ENCODE measurements at regions not wholly inside any gene's neighbourhood (a gene's known extent, or its start where the extent isn't known, plus 50 kb on each side); places are given as distances from the start of the nearest gene placed in this dataset.

DNA sequence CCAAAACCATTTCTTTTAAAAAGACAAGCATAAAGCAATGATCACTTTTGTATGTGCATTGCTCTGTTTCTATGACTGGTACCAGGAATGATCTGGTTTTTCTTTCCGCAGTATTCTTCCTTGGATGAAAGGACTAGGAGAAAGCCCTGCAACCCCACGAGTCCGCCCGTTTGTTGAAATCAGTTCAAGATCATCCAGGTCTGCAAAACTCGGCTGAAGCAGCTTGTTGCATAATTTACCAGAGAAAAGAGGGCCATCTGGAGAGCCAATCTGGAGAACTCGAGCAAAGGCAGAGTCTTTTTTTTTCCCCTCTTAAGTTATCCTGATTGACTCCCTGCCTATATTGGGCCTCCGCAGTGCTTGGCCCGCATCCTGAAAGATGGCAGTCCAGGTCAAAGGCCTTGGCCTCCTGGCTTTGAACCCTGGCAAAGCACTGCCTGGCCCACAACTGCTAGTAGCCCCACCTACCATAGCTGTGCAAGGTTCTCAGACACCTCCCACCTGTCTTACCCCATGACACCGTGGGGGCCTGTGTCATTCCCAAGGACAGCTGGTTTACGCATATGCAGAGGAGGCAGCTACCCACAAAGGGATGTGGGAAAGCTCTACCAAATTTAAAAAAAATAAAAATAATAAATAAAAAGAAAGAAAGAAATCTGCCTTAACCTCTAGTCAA lies 572.2 kb downstream of the INHBA start:
- Histone ChIP-seq H3K4me1 (no peaks in the 10 kb centered on the region), H3K36me3 (no peaks in the 10 kb centered on the region), H3K27ac (no peak overlapping the region), H3K9me3 (no peaks in the 10 kb centered on the region), H3K4me3 (no peak overlapping the region), H3K27me3 (no peaks in the 10 kb centered on the region)
- ATAC-seq (no peak), DNase-seq (no peak)
- TF ChIP-seq, protein P1, sequence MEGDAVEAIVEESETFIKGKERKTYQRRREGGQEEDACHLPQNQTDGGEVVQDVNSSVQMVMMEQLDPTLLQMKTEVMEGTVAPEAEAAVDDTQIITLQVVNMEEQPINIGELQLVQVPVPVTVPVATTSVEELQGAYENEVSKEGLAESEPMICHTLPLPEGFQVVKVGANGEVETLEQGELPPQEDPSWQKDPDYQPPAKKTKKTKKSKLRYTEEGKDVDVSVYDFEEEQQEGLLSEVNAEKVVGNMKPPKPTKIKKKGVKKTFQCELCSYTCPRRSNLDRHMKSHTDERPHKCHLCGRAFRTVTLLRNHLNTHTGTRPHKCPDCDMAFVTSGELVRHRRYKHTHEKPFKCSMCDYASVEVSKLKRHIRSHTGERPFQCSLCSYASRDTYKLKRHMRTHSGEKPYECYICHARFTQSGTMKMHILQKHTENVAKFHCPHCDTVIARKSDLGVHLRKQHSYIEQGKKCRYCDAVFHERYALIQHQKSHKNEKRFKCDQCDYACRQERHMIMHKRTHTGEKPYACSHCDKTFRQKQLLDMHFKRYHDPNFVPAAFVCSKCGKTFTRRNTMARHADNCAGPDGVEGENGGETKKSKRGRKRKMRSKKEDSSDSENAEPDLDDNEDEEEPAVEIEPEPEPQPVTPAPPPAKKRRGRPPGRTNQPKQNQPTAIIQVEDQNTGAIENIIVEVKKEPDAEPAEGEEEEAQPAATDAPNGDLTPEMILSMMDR (IDR thresholded peaks at IDR 0.05) = no peak
- intact Hi-C loops (cut with DNase I) = no loop called here

DNA sequence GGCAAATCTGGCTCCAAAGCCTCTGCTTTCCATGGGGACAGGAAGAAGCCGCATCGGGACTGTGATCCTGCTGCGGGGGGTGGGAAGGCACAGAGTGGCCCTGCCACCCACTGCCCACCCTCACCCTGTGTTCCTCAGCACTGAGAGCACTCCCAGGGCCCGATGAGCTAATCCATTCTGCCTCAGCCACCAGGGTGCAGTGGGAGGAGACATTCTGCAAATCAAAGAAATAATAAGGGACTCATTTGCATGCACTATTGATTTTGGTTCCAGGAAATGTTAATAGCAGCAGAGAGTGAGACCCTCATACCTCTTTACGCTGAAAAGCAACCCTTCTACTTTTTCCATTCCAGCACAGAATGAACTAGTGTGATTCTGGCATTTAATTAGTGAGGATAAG lies 572.8 kb downstream of the INHBA start:
- ATAC-seq (no peak), DNase-seq (no peak)
- TF ChIP-seq, protein P1 (IDR thresholded peaks at IDR 0.05) = no peak

DNA sequence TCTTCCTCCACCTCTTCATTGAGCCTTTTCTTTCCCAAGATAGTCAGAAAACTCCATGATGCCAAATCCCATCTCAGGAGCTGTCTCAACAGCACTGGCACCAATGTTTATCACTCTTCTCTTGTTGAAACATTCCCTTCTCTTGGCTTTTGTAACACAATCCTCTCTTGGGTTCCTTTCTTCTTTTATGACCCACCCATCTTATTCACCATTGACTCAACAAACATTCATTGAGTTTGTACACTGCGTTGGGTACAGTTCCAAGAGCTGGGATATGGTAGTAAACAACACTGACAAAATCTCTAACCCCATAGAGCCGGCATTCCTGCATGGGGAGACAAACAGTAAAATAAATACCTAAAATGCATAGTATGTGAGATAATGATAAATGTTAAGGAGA lies 577.5 kb downstream of the INHBA start:
- Histone ChIP-seq H3K27ac (no peak overlapping the region), H3K36me3 (no peaks in the 10 kb centered on the region), H3K4me3 (no peak overlapping the region), H3K9me3 (no peaks in the 10 kb centered on the region), H3K27me3 (no peaks in the 10 kb centered on the region), H3K4me1 (no peaks in the 10 kb centered on the region)
- ATAC-seq = no peak
- intact Hi-C loops (cut with DNase I) = no loop called here
- TF ChIP-seq, protein P1 (IDR thresholded peaks at IDR 0.05) = no peak
- no peak for DNase-seq

More for the DNA sequence above, 572.8 kb downstream of the INHBA start:
- H3K27me3 ChIP-seq = no peaks in the 10 kb centered on the region
- H3K36me3 ChIP-seq = no peaks in the 10 kb centered on the region
- no peaks in the 10 kb centered on the region for H3K9me3 ChIP-seq
- H3K4me3 ChIP-seq = no peak overlapping the region
- intact Hi-C loops (cut with DNase I) = no loop called here
- no peaks in the 10 kb centered on the region for H3K4me1 ChIP-seq
- H3K27ac ChIP-seq = no peak overlapping the region

DNA sequence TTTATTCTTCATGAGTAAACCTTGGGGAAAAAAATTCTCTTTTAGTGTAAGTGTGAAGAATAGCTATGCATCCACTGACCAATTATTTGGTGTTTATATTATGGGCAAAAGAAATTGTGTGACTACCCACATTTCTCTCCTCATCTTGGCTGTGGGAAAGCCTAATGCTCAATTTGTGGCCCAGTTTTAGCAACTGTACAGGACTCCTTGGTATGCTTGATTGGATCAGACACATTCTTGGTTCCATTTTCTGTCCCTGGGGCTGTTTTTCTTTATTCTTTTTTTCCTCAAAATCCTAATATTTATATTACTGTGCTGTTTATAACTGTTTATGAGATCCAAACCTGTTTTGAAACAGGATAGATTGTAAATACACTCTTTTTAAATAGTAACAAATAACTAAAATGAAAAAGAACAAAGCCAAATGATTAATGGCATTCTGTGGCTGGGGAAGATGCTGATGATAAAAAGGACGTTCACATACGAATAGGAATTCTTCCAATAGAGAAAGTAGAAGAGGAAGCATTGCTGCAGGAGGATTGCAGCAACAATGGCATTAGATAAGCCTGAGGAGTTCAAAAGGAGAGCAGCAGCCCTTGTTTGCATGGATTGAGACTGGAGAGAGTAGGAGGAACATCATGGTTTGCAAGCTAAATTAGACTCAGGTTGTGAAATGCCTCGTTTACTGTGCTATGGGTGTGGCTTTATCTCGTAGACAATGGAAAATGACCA lies 580.5 kb downstream of the INHBA start:
- TF ChIP-seq, protein P1 (IDR thresholded peaks at IDR 0.05) = no peak
- intact Hi-C loops (cut with DNase I) = no loop called here
- Histone ChIP-seq H3K9me3 (no peaks in the 10 kb centered on the region), H3K4me1 (no peaks in the 10 kb centered on the region), H3K27ac (no peak overlapping the region), H3K36me3 (no peaks in the 10 kb centered on the region), H3K4me3 (no peak overlapping the region), H3K27me3 (no peaks in the 10 kb centered on the region)
- ATAC-seq = no peak
- DNase-seq = no peak

DNA sequence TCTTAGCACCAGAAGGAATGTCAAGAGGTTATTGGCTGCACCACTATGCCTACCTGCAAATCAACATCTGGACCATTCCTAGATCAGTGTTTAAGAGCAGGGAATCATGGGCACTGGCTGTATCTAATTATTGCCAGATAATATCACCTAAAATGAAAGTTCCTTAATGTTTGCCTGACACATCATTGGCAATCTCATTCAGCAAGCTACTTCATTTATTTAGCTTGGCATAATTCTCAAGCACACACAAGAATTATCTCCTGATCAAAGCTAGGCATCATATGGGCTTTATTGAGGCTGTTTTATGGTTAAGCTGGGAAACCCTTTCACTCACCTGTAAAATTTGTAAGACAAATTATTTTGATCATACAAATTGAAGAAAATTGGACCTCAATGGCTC lies 581.7 kb downstream of the INHBA start:
- ATAC-seq (no peak), DNase-seq (no peak)
- no peak overlapping the region for H3K27ac ChIP-seq
- no peak overlapping the region for H3K4me3 ChIP-seq
- no peaks in the 10 kb centered on the region for H3K4me1 ChIP-seq
- H3K36me3 ChIP-seq = no peaks in the 10 kb centered on the region
- no peaks in the 10 kb centered on the region for H3K27me3 ChIP-seq
- TF ChIP-seq, protein P1 (IDR thresholded peaks at IDR 0.05) = no peak
- intact Hi-C loops (cut with DNase I) = no loop called here
- no peaks in the 10 kb centered on the region for H3K9me3 ChIP-seq
